ENCODE measurements at regions not wholly inside any gene's neighbourhood (a gene's known extent, or its start where the extent isn't known, plus 50 kb on each side); places are given as distances from the start of the nearest gene placed in this dataset.

- TF ChIP-seq ZFP30 (CRISPR knock-in tag; IDR thresholded peaks at IDR 0.05) (no peak), ZFP3 (CRISPR knock-in tag; IDR thresholded peaks at IDR 0.05) (no peak)
- TF ChIP-seq, protein P1, sequence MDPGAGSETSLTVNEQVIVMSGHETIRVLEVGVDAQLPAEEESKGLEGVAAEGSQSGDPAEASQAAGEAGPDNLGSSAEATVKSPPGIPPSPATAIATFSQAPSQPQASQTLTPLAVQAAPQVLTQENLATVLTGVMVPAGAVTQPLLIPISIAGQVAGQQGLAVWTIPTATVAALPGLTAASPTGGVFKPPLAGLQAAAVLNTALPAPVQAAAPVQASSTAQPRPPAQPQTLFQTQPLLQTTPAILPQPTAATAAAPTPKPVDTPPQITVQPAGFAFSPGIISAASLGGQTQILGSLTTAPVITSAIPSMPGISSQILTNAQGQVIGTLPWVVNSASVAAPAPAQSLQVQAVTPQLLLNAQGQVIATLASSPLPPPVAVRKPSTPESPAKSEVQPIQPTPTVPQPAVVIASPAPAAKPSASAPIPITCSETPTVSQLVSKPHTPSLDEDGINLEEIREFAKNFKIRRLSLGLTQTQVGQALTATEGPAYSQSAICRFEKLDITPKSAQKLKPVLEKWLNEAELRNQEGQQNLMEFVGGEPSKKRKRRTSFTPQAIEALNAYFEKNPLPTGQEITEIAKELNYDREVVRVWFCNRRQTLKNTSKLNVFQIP (CRISPR knock-in tag; IDR thresholded peaks at IDR 0.05; ENCODE audit: borderline replicate concordance, low read depth): no peak
- TF ChIP-seq, protein P2, sequence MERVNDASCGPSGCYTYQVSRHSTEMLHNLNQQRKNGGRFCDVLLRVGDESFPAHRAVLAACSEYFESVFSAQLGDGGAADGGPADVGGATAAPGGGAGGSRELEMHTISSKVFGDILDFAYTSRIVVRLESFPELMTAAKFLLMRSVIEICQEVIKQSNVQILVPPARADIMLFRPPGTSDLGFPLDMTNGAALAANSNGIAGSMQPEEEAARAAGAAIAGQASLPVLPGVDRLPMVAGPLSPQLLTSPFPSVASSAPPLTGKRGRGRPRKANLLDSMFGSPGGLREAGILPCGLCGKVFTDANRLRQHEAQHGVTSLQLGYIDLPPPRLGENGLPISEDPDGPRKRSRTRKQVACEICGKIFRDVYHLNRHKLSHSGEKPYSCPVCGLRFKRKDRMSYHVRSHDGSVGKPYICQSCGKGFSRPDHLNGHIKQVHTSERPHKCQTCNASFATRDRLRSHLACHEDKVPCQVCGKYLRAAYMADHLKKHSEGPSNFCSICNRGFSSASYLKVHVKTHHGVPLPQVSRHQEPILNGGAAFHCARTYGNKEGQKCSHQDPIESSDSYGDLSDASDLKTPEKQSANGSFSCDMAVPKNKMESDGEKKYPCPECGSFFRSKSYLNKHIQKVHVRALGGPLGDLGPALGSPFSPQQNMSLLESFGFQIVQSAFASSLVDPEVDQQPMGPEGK (CRISPR knock-in tag; IDR thresholded peaks at IDR 0.05; ENCODE audit: borderline replicate concordance): no peak
Observed at GRCh38 chr12:115584156-115584555, 693.3 kb downstream of the MED13L start.
